C4-2B (cell line): ENCODE measurements at regions not wholly inside any gene's neighbourhood (a gene's known extent, or its start where the extent isn't known, plus 50 kb on each side); places are given as distances from the start of the nearest gene placed in this dataset.

Experiments
- ZFX ChIP-seq: fragments of 450-650 bp; IDR thresholded peaks from 2 replicates; pipeline ENCODE4 v1.6.1; 2017
- TF ChIP-seq, protein P1 (sequence below): fragments of 450-650 bp; conservative IDR thresholded peaks from 2 replicates; pipeline ENCODE4 v1.5.1; 2017; ENCODE audit warnings: mild to moderate bottlenecking

DNA sequence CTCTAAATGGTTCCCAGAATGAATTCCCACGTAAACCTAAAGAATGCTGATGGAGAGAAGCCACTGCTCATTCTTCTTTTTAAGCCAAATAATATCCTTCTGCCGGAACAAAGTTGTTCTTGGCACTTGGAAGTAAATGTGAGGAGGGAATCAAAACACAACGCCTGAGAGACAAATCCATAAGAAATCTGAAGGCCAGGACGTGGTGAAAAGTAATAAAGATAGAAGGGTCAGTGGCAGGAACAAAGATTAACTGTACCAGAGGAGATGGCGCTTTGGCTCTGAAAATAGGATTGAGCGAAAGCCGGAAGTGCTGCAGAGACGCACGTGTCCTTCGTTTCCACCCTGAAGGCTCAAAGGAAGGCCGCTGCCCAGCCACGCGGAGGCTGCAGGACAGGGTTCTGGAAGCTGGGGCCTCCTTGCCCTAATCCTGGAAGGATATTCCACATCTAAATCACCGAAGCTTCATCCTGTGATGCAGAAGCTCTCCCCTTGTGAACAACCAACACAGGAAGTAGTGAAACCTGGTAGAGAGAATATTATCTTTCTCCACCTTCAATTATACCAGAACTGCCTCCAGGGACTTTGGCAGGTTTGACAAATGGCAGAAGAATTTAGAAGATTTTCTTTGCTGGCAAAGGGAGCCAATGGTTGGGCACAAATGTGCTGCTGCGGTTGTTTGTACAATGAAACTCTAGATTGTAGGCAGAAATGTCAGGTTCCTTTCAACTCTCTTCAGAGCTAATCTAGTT lies 214.6 kb upstream of the SERP2 start:
- TF ChIP-seq, protein P1, sequence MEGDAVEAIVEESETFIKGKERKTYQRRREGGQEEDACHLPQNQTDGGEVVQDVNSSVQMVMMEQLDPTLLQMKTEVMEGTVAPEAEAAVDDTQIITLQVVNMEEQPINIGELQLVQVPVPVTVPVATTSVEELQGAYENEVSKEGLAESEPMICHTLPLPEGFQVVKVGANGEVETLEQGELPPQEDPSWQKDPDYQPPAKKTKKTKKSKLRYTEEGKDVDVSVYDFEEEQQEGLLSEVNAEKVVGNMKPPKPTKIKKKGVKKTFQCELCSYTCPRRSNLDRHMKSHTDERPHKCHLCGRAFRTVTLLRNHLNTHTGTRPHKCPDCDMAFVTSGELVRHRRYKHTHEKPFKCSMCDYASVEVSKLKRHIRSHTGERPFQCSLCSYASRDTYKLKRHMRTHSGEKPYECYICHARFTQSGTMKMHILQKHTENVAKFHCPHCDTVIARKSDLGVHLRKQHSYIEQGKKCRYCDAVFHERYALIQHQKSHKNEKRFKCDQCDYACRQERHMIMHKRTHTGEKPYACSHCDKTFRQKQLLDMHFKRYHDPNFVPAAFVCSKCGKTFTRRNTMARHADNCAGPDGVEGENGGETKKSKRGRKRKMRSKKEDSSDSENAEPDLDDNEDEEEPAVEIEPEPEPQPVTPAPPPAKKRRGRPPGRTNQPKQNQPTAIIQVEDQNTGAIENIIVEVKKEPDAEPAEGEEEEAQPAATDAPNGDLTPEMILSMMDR: no peak
- no peak for TF ChIP-seq ZFX
